ENCODE measurements at regions not wholly inside any gene's neighbourhood (a gene's known extent, or its start where the extent isn't known, plus 50 kb on each side); places are given as distances from the start of the nearest gene placed in this dataset.

GRCh38 chr2:195603408-195603807, 53.6 kb upstream of the SLC39A10 start:
- TF ChIP-seq CTCF (conservative IDR thresholded peaks at IDR 0.05; ENCODE audit: low read depth, low read length) (no peak), EZH2 (IDR thresholded peaks at IDR 0.05; ENCODE audit: low read length, unreplicated experiment) (no peak)
